ENCODE measurements at regions not wholly inside any gene's neighbourhood (a gene's known extent, or its start where the extent isn't known, plus 50 kb on each side); places are given as distances from the start of the nearest gene placed in this dataset.
"Not testable (repeated sequence)": the region's sequence is repeated elsewhere in the genome, so short reads cannot be mapped to it uniquely, and the experiment has no call there.

- TF ChIP-seq CTCF (conservative IDR thresholded peaks at IDR 0.05; ENCODE audit: low read length); EZH2phosphoT487 (IDR thresholded peaks at IDR 0.05; ENCODE audit: borderline replicate concordance, low read depth, low read length): not testable (repeated sequence)
These were observed 1486.5 kb downstream of the TSPY10 start for GRCh38 chrY:11014229-11014628.
